Posterior vena cava (tissue), 2 donors: ENCODE measurements at regions not wholly inside any gene's neighbourhood (a gene's known extent, or its start where the extent isn't known, plus 50 kb on each side); places are given as distances from the start of the nearest gene placed in this dataset.

Source experiments
- DNase-seq: peaks from one replicate; pipeline ENCODE4 v3.0.0-alpha.2; 2020; ENCODE audit warnings: low spot score
- intact Hi-C, 2 donors: fragments of 100-400 bp; cut with DNase I; formaldehyde crosslinking; loops; one replicate each; pipeline versions ENCODE4 v1.14.1 to v1.14.2; 2022 to 2023
- donor health status: DM: yes; HTN: yes; CAD: no.
- donor health status: DM: yes; HTN: yes; CAD: no.

DNA sequence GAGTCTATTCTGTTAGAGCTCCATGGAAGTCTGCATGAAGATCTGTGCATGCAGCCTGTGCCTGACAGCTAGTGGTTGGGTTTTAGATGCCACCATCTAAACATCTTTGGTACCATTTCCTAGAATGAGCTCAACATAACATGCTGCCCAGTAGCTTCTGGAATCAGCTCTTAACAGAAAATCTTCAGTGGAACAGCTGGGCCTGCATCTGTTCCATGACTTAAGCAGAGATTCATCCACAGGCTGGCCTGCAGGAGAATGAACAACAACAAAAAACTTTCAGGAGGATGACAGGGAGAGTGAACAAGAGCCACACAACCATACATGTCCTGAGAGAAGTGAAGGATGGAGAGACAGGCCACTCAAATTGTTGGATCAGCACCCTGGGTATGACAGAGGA lies 316.6 kb downstream of the RDH14 start:
- intact Hi-C loops: no loop called here
- DNase-seq: no peak

DNA sequence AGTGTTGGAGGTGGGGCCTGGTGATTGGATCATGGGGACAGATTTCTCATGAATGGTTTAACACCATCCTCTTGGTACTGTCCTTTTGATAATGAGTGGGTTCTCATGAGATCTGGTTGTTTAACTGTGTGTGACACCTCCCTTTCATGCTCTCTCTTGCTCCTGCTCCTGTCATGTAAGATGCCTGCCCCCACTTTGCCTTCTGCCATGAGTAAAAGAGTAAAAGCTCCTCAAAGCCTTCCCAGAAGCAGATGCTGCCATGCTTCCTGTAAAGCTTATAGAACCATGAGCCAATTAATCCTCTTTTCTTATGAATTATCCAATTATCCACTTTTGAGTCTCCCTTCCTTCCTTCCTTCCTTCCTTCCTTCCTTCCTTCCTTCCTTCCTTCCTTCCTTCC lies 317.7 kb downstream of the RDH14 start:
- DNase-seq: no peak
- intact Hi-C loops: no loop called here

GRCh38 chr2:18238209-18238608 lies 322.2 kb downstream of the RDH14 start:
- intact Hi-C loops: no loop called here
- DNase-seq: no peak

GRCh38 chr2:18237298-18237697 lies 323.2 kb downstream of the RDH14 start:
- intact Hi-C loops: no loop called here
- no peak for DNase-seq

DNA sequence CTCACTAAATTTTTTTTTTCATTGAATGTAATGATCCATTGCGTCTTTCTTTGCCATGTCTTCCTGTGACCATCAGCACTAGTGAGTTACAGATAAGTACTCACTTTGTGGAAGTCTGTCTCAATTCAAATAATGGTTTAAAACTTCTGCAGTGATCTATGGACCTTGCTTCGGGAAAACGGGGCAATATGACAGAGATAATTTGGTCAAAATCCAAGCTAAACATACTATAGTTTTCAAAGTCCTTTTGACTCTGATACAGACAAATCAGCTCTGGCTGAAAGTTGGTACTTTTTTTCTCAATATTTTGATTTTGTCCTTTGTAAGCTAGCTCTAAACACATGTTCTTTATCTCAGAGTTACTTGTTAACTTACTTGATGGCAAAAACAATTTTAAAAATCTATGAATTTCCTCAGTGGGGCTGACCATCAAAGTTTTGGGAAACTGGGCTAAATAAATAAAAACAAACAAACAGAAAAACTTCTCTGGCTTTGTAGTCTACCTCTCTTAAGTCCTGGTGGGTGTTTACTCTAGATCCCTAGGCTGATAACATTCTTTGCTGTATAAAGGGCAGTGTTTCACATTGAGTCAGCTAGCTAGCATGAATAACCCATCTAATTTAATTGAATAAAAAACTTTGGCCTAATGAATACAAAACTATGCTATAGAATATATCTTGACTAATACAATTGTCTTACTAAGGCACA lies 327.6 kb downstream of the RDH14 start:
- DNase-seq: no peak
- intact Hi-C loops: no loop called here

DNA sequence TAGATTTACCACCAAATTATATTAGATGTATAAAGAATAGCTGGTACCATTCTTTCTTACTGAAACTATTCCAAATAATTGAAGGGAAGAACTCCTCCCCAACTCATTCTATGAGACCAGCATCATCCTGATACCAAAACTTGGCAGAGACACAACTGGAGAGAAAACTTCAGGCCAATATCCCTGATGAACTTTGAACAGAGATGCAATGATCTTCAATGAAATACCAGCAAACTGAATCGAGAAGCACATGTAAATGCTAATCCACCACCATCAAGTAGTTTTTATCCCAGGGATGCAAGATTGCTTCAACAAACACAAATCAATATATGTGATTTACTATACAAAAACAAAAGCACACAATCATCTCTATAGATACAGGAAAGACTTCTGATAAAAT lies 329.8 kb downstream of the RDH14 start:
- DNase-seq: no peak
- intact Hi-C loops: no loop called here

DNA sequence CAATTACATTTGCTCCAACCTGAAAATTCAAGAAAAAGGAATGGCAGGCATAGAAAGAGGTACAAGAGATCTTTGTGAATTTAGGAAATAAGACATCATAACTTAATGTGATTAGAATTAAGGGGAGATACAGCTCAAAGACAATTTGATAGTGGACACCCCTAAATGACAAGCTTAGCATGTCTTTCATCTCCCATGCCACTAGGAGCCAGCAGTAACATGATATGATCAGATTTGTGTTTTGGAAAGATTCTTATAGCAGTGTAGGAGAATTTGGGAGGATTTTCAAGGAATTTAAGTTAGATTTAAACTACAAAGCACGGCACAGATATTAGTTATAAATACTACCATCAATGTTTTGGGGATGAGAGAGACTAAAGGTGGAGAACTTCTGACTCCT lies 340.8 kb downstream of the RDH14 start:
- intact Hi-C loops: no loop called here
- DNase-seq: no peak

- no peak for DNase-seq
- intact Hi-C loops: no loop called here
Observed at GRCh38 chr2:18218160-18218933, 339.9 kb downstream of the KCNS3 start.

DNA sequence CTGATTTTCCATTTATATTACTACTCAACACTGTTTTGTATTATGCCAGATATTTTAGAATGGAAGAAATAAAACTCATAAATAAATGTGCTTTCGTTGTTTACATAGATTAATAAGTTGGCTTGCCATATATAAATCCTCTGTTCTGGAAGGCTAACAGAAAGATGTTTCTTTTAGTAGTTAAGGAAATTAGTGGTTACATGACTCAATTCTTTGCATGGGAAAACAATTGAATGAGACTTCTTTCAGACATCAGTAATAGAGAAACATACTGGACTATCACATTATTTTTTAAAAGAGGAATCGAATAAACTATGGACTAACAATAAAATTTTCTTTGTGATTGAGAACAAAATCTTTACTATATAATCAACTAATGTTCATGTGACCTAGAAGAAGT lies 336.5 kb downstream of the KCNS3 start:
- intact Hi-C loops: no loop called here
- no peak for DNase-seq

DNA sequence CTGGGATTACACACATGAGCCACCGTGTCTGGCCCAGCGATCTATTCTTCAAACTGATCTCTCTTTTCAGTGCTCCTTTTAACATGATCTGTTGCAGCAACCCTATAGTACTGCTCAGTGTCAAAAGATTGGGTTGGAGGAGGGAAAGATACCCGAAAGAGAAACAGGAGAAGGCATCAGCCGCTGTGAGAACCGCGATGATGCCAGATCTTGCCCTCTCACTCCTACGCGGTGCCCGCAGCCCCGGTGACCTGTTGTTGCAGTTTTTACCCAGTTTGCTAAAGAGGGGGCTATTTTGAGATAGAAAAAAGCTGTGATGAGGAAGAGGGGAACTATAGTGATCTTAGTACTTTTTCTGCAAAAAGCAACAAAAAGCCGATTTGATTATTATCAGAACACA lies 335.5 kb downstream of the KCNS3 start:
- intact Hi-C loops: no loop called here
- no peak for DNase-seq

- no peak for DNase-seq
- intact Hi-C loops: no loop called here
Observed at GRCh38 chr2:18209934-18210639, 331.6 kb downstream of the KCNS3 start.

GRCh38 chr2:18208956-18209355 lies 330.5 kb downstream of the KCNS3 start:
- intact Hi-C loops: no loop called here
- no peak for DNase-seq

GRCh38 chr2:18200771-18201170 lies 322.3 kb downstream of the KCNS3 start:
- intact Hi-C loops: no loop called here
- DNase-seq: no peak

GRCh38 chr2:18198677-18199076 lies 320.2 kb downstream of the KCNS3 start:
- intact Hi-C loops: no loop called here
- no peak for DNase-seq

DNA sequence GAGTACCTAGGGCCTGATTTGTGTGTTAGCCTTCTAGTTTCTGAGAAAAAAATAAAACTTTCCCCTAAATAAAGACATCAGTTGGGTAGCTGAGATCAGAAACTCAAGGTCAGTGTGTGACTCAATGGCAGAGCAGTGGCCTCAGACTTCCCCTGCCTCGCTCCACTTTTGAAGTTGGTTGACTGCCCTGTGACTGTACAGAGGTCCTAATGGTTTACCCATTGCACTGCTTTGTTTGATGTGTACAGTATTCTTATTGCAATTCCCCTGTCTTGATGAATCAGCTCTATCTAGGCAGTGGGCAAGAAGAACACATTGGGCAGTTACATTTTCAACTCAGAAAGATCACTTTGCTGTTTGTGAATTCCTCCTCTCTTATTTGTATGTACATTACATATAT lies 315.7 kb downstream of the KCNS3 start:
- intact Hi-C loops: no loop called here
- no peak for DNase-seq

- DNase-seq: no peak
- intact Hi-C loops: no loop called here
Observed at GRCh38 chr2:18186816-18187613, 308.5 kb downstream of the KCNS3 start.

GRCh38 chr2:18182861-18183260 lies 304.4 kb downstream of the KCNS3 start:
- intact Hi-C loops: no loop called here
- DNase-seq: no peak

DNA sequence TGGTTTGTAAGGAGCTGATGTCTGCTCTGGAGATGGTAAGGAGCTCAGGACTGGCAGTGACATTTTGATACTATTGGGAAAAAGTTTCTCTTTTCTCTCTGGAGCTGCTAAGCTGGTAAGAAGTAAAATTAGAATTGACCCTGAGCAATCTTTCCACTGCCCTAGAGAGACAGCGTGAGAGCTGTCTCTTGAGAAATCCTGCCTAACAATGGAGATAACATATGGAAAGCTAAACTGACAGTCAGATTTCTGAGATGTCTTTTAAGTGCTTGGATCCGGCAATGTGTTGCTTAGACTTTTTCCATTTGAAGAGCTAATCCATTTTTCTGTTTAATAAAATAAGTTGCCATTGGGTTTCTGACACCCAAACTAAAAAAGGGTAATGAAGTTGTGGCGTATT lies 302.4 kb downstream of the KCNS3 start:
- intact Hi-C loops: no loop called here
- no peak for DNase-seq

DNA sequence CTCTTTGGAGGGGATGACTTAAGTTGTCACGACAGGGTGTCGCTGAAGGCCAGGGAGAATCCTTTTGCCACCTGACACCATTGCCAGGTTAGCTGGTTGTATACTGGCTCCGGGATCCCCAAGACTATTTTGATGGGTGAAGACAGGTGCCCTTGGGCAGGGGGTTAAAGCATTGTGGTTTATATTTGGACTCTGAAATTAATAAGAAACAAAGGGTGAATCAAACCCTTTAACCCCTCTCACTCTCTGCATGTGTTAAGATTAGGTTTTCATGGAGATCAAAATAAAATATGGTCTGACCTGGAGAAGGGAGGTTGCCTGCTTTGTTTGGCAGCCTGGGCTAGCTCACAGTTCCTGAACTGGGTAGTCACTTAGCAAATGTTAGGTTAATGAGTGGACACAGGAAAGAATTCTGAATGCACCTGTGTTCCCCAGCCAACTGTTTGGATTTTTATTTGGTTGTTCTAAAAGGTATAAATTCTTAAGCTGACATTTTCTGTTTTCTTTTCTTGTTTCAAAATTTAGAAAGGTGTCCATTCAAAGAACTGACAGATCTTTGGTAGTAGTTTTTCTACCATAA lies 301.7 kb downstream of the KCNS3 start:
- DNase-seq: no peak
- intact Hi-C loops: no loop called here
